ENCODE measurements at regions not wholly inside any gene's neighbourhood (a gene's known extent, or its start where the extent isn't known, plus 50 kb on each side); places are given as distances from the start of the nearest gene placed in this dataset.

DNA sequence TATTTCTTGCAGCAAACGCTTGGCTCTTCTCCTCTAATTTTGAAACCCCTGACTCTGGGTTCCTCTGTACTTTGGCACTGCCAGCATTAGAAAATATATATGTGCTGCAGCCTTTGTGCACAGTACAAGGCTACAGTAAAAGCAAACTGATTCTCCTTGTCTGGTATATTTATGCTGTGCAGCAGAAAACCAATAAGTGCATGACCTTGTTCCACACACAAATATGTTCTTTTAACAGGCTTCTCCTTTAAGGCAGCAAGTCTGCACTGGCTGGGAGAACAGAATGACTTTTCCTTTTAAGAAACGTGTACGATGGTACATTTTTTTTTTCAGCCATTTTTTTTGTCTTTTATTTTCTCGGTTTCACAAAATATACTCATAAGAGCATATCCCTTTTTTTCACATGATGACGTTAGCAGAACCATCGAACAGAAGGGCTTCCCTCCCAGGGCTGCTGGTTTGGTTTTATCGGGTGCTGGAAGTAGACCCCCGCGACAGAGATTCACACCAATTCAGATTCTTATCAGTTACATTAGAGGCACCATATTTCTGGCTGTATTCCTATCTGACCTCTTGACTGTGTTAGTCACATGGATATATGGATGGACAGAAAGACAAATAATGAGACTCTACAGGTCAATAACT, 129.9 kb upstream of the ARID1B start:
- no peak for DNase-seq

DNA sequence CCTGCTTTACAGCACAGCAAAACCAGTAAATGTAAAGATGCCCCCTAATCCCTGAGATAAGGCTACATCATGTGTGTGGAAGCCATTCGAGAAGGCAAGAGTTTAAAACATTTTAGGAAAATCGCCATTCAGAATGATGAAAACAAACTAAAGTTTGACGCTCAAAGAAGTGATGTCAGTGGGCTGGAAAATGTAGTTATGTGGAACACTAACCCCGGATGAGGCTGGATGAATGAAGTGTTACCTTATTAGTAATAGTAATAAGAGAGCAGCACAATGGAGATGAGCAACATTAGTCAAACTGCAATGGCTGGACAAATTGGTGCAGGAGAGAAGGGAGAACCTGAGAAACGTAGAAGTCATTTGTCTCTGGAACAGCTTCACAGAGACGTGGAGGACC, 130.7 kb upstream of the ARID1B start:
- DNase-seq: no peak

GRCh38 chr6:156645097-156645496, 132.1 kb upstream of the ARID1B start:
- no peak for DNase-seq

DNA sequence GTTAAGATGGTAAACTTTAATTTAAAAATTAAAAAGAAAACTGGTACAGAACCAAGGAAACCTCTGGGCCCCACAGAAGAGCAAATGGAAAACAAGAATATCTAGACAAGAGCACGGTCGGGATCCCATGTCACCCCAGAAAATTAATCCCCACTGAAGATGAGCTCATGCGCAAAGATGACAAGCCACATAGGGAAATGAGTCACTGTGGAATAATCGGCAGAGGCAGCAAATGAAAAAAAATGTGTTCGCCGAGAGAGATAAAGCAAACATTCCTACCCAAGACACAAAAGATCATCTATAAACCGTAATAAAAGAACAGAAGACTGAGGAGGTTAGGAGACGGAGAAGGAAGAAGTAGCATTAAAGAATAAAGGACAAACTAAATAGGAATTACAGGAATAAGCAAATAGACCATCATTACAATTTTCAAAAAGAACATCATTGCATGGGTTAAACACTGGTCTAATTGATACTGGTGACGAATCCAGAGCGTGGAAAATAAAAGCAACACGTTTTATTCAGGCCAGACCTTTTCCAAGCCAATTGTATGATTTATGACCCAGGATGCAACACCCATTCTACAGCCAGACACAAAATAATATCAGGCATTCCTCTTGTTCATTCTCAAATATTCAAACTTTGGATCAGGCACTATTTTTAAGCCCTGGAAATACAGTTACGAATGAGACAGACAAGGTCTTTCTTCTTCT, 138.0 kb upstream of the ARID1B start:
- no peak for DNase-seq

- DNase-seq: no peak
Measured at GRCh38 chr6:156638581-156638980, 138.6 kb upstream of the ARID1B start.

- no peak for DNase-seq
Measured at GRCh38 chr6:156634951-156635371, 142.2 kb upstream of the ARID1B start.

DNA sequence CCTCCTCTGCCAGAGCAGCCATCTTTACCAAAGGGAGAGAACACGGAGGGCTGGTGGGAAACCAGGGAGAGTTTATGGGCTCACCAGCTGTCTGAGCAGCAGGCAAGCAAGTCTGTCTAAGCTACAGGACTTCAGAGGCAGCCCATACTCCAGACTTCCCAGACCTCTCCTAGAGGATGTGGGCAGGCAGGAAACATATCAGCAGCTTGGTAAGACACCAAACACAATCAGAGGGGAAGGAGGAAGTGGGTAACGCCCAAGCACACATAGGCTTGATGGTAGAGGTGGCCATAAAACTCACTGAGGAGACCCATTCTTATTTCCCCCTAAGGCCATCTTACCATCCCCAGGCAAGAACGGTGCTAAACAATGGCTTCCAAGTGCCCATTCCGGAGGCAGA, 143.1 kb upstream of the ARID1B start:
- DNase-seq: no peak

DNA sequence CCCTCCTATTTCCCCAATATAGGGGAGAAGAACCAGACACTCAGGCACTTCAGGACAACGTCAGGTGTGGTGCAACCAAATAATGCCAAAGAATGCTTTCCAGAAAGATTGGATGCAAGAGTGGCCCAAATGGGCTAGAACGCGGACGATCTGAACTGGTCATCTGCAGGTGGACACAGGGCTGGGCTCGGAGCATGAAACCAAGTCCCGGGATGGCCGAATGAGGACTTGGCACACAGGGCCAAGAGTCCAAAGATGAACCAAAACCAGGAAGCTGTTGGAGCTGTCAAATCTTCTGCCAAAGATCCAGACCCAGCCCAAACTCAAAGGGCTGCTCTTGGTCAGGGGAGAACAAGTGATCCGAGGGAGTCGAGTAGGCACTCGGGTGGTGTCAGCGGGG, 143.9 kb upstream of the ARID1B start:
- DNase-seq: no peak

- no peak for DNase-seq
Measured at GRCh38 chr6:156630613-156631302, 146.4 kb upstream of the ARID1B start.

DNA sequence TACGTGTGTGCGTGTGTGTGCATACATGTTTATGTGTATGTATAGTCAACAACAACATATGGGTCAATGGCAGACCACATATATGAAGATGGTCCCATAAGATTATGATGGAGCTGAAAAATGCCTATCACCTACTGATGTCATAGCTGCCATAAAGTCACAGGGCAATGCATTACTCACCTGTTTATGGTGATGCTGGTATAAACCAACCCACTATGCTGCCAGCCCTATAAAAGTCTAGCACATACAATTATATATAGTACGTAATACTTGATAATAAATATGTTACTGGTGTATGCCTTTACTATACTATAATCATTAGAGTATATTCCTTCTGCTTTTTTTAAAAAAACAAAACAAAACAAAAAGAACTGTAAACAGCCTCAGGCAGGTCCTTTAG, 148.4 kb upstream of the ARID1B start:
- no peak for DNase-seq

- DNase-seq: no peak
Measured at GRCh38 chr6:156627524-156627923, 149.7 kb upstream of the ARID1B start.

DNA sequence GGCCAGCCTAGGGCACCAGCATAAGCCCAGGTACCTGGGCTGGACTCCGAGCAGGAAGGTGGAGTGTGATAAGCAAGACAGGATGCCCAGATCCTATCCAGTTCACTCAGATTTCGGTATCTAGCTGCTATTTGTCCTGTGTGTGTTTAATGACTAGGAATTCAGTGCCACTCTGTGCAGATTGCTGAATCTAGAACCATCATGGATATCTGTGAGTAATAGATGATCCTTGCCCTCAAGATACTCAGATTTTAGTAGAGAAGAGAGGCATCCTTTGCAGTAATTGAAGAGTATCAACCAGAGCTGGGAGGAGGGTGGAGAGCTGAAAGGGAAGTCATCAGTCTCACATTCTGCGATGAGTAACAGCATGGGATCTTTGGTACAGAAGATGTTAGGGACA, 155.0 kb upstream of the ARID1B start:
- DNase-seq: no peak

- DNase-seq: no peak
Measured at GRCh38 chr6:156620331-156620730, 156.8 kb upstream of the ARID1B start.

DNA sequence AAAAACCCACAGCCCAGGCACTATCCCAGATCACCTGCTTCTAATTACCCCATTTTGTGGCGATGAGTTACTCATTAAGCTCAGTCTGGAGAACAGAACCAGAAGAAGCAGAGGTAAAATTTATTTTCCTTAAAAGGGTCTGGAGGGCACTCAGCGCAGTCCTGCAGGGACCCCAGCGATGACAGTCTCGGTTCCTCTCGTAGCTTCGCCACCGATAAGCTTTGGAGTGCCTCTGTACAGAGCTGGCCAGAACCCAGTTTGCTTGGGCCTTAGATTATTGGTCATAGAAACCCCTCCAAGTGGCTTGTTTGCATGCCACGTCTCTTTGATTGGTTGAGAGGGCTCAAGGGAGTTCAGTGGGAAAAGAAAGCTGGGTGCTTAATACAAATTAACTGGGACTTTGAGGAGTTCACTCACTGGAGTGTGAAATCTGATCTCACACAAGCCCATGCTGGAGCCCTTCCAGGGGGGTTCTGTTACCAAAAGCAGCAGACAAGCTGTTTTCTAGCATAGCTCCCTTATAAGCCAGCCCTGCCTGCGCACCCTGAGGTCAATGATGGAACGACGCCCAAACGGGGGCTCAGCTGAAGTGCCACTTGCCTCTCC, 158.5 kb upstream of the ARID1B start:
- no peak for DNase-seq

- no peak for DNase-seq
Measured at GRCh38 chr6:156617941-156618340, 159.2 kb upstream of the ARID1B start.

GRCh38 chr6:156617376-156617775, 159.8 kb upstream of the ARID1B start:
- DNase-seq: no peak

DNA sequence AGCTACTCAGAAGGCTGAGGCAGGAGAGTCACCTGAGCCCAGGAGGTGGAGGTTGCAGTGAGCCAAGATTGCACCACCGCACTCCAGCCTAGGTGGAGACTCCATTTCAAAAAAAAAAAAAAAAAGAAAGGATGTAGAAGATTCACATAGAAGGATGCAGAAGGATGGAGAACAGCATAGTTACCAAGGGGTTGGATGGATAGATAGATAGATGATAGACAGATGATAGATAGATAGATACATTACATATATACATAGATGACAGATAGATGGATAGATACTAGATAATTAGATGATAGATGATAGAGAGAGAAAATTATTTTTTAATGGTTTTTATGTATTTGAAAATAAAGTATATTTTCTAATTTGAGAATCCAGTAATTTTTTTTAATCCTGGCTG, 160.7 kb upstream of the ARID1B start:
- no peak for DNase-seq

GRCh38 chr6:156613996-156614395, 163.2 kb upstream of the ARID1B start:
- no peak for DNase-seq

GRCh38 chr6:156612361-156612760, 164.8 kb upstream of the ARID1B start:
- DNase-seq: no peak

GRCh38 chr6:156602066-156602385, 175.2 kb upstream of the ARID1B start:
- no peak for DNase-seq

- no peak for DNase-seq
Measured at GRCh38 chr6:156601152-156602065, 175.8 kb upstream of the ARID1B start.

DNA sequence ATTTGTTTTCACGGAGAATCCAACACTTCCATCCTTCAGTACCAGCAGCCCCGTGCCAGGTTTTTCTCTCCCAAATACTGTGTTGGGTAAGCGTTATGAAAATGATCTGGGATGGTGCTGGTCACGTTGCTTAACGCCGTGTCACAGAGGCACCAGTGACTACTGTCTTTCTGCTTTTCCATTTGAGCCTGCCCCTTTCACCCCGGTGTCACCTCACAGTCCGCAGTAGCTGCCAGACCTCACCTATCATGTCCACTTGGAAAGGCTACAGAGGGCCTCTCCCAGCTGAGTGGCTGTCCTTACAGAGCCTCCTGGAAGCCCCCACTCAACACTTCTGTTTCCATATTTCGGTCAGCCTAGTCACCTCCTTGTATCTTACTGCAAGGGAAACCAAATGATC, 176.5 kb upstream of the ARID1B start:
- no peak for DNase-seq

All from NCI-H146 (cell line).